Endothelial cell of umbilical vein (primary cell): ENCODE measurements at regions not wholly inside any gene's neighbourhood (a gene's known extent, or its start where the extent isn't known, plus 50 kb on each side); places are given as distances from the start of the nearest gene placed in this dataset.

ENCODE experiments used
- CTCF ChIP-seq, 2 donors: IDR thresholded peaks; 1 replicate in 1 of 2; 2 replicates in 1 of 2; pipeline ENCODE4 v1.5.1; 2011; ENCODE audit warnings: low read length in 2 of 2, mild to moderate bottlenecking in 2 of 2, moderate library complexity in 2 of 2, control low read depth in 1 of 2, inconsistent platforms in 1 of 2, low read depth in 1 of 2; ENCODE audit not compliant: insufficient read depth in 1 of 2; ENCODE audit errors: extremely low read depth in 1 of 2
- EZH2 ChIP-seq: IDR thresholded peaks from 2 replicates; pipeline ENCODE4 v1.6.1; 2012; ENCODE audit warnings: borderline replicate concordance, low read depth, mild to moderate bottlenecking, moderate library complexity, low read length, inconsistent platforms; ENCODE audit not compliant: severe bottlenecking
- MAX ChIP-seq: IDR thresholded peaks from 2 replicates; pipeline ENCODE4 v1.6.1; 2011; ENCODE audit not compliant: insufficient read depth, insufficient read length

DNA sequence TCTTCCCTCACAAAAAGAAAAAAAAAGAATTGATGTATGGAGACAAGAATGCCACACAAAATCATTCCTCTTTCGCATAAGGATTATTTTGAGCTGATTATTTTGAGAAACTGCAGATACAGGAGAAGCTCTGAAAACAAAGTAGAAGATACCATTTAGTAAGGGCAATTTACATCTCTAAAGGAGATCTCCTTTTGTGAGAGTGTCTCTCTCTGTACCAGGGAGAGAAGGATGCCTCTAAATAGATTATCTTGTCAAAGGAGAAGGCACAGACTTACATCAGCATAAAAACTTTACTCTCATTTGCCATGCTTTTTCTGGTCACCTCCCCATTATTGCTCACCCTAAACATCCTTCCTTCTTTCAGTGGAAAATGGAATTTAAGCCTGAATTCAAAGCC is 747.9 kb upstream of the COBL start:
- no peak for TF ChIP-seq CTCF (IDR thresholded peaks at IDR 0.05; ENCODE audit: extremely low read depth in 1 of 2, insufficient read depth in 1 of 2, low read depth in 1 of 2, low read length in 2 of 2)
- TF ChIP-seq EZH2, result no peak
- no peak for TF ChIP-seq MAX
